Liver (tissue), 8 donors: ENCODE measurements at regions not wholly inside any gene's neighbourhood (a gene's known extent, or its start where the extent isn't known, plus 50 kb on each side); places are given as distances from the start of the nearest gene placed in this dataset.

Source experiments
- DNase-seq: peaks from one replicate; pipeline ENCODE4 v3.0.0-alpha.2; 2017; ENCODE audit warnings: low spot score
- H3K27ac ChIP-seq, 2 donors: one replicate each; pipeline ENCODE4 v1.7.0; 2013; ENCODE audit warnings: inconsistent platforms in 2 of 2, low read length in 2 of 2, control low read depth in 1 of 2, low read depth in 1 of 2, mild to moderate bottlenecking in 1 of 2
- H3K27me3 ChIP-seq, 4 donors: one replicate each; pipeline versions ENCODE4 v1.6.1 to v1.7.0; 2013; ENCODE audit warnings: low read length in 3 of 4, inconsistent platforms in 1 of 4, mild to moderate bottlenecking in 1 of 4, moderate library complexity in 1 of 4; ENCODE audit not compliant: control insufficient read depth in 4 of 4, insufficient read depth in 4 of 4
- H3K36me3 ChIP-seq, 4 donors: one replicate each; pipeline versions ENCODE4 v1.6.1 to v1.7.0; 2013; ENCODE audit warnings: low read length in 3 of 4, mild to moderate bottlenecking in 3 of 4, low read depth in 1 of 4, moderate library complexity in 1 of 4; ENCODE audit not compliant: control insufficient read depth in 4 of 4, insufficient read depth in 3 of 4
- H3K4me1 ChIP-seq, 4 donors: one replicate each; pipeline versions ENCODE4 v1.6.1 to v1.7.0; 2013; ENCODE audit warnings: low read length in 3 of 4, mild to moderate bottlenecking in 3 of 4, moderate library complexity in 1 of 4; ENCODE audit not compliant: control insufficient read depth in 4 of 4, insufficient read depth in 4 of 4
- H3K4me3 ChIP-seq, 3 donors: one replicate each; pipeline versions ENCODE4 v1.6.1 to v1.7.0; 2013; ENCODE audit warnings: low read length in 3 of 3, control low read depth in 1 of 3, low read depth in 1 of 3, mild to moderate bottlenecking in 1 of 3
- H3K9ac ChIP-seq, 2 donors: one replicate each; pipeline ENCODE4 v1.7.0; 2013; ENCODE audit warnings: low read length in 2 of 2, mild to moderate bottlenecking in 2 of 2, moderate library complexity in 2 of 2, control low read depth in 1 of 2, low read depth in 1 of 2
- H3K9me3 ChIP-seq, 4 donors: one replicate each; pipeline versions ENCODE4 v1.6.1 to v1.7.0; 2013; ENCODE audit warnings: low read length in 3 of 4; ENCODE audit not compliant: control insufficient read depth in 4 of 4
- EGR1 ChIP-seq, 2 donors: IDR thresholded peaks; 2 replicates each; pipeline ENCODE4 v1.6.1; 2016 to 2018; ENCODE audit warnings: antibody characterized with exemption in 2 of 2, low read depth in 2 of 2
- FOXA1 ChIP-seq: IDR thresholded peaks from 2 replicates; pipeline ENCODE4 v1.6.1; 2016; ENCODE audit warnings: antibody characterized with exemption
- FOXA2 ChIP-seq: IDR thresholded peaks from 2 replicates; pipeline ENCODE4 v1.6.1; 2016; ENCODE audit warnings: antibody characterized with exemption
- GABPA ChIP-seq, 2 donors: IDR thresholded peaks in 1 of 2; conservative IDR thresholded peaks in 1 of 2; 2 replicates each; pipeline ENCODE4 v1.6.1; 2016; ENCODE audit warnings: antibody characterized with exemption in 2 of 2, mild to moderate bottlenecking in 1 of 2, moderate library complexity in 1 of 2
- HNF4A ChIP-seq, 2 donors: conservative IDR thresholded peaks; 2 replicates each; pipeline ENCODE4 v1.6.1; 2016; ENCODE audit warnings: antibody characterized with exemption in 2 of 2, mild to moderate bottlenecking in 2 of 2
- HNF4G ChIP-seq: IDR thresholded peaks from 2 replicates; pipeline ENCODE4 v1.6.1; 2016; ENCODE audit warnings: antibody characterized with exemption
- JUND ChIP-seq, 2 donors: IDR thresholded peaks; 2 replicates each; pipeline ENCODE4 v1.6.1; 2016; ENCODE audit warnings: antibody characterized with exemption in 2 of 2
- NR2F2 ChIP-seq: IDR thresholded peaks from 2 replicates; pipeline ENCODE4 v1.6.1; 2016; ENCODE audit warnings: antibody characterized with exemption
- RAD21 ChIP-seq, 2 donors: IDR thresholded peaks; 2 replicates each; pipeline ENCODE4 v1.6.1; 2016; ENCODE audit warnings: antibody characterized with exemption in 2 of 2, mild to moderate bottlenecking in 2 of 2
- RXRA ChIP-seq, 2 donors: IDR thresholded peaks; 2 replicates each; pipeline ENCODE4 v1.6.1; 2017 to 2018; ENCODE audit warnings: antibody characterized with exemption in 2 of 2, mild to moderate bottlenecking in 1 of 2
- SP1 ChIP-seq: IDR thresholded peaks from 2 replicates; pipeline ENCODE4 v1.6.1; 2018; ENCODE audit warnings: antibody characterized with exemption, mild to moderate bottlenecking
- TAF1 ChIP-seq: conservative IDR thresholded peaks from 2 replicates; pipeline ENCODE4 v1.6.1; 2016; ENCODE audit warnings: antibody characterized with exemption, mild to moderate bottlenecking
- YY1 ChIP-seq: IDR thresholded peaks from 2 replicates; pipeline ENCODE4 v1.6.1; 2016; ENCODE audit warnings: antibody characterized with exemption, mild to moderate bottlenecking
- WGBS: extraction: QIAGEN DNeasy Blood & Tissue Kit; methylation state at CpG from one replicate; pipeline ENCODE4 v1.1.7; 2013; 5-methylcytosine and 5-hydroxymethylcytosine counted together
- TF ChIP-seq, protein P1 (sequence below): fragments of 150-350 bp; IDR thresholded peaks from 2 replicates; pipeline ENCODE4 v1.5.1; 2017; ENCODE audit warnings: improper control_type of control experiment, low read depth, low read length; ENCODE audit not compliant: missing input control
- TF ChIP-seq, protein P2 (sequence below): IDR thresholded peaks from 2 replicates; pipeline ENCODE4 v1.6.1; 2016; ENCODE audit warnings: antibody characterized with exemption, mild to moderate bottlenecking
- TF ChIP-seq, protein P3 (sequence below): IDR thresholded peaks from 2 replicates; pipeline ENCODE4 v1.6.1; 2016; ENCODE audit warnings: antibody characterized with exemption
- TF ChIP-seq, protein P4 (sequence below): IDR thresholded peaks from 2 replicates; pipeline ENCODE4 v1.6.1; 2016; ENCODE audit warnings: antibody characterized with exemption
- TF ChIP-seq, protein P5 (sequence below): IDR thresholded peaks from 2 replicates; pipeline ENCODE4 v1.6.1; 2016; ENCODE audit warnings: antibody characterized with exemption
- donor health status: healthy.
- donor health status: healthy.
- donor health status: healthy.
- donor health status: healthy.
- donor health status: healthy.

DNA sequence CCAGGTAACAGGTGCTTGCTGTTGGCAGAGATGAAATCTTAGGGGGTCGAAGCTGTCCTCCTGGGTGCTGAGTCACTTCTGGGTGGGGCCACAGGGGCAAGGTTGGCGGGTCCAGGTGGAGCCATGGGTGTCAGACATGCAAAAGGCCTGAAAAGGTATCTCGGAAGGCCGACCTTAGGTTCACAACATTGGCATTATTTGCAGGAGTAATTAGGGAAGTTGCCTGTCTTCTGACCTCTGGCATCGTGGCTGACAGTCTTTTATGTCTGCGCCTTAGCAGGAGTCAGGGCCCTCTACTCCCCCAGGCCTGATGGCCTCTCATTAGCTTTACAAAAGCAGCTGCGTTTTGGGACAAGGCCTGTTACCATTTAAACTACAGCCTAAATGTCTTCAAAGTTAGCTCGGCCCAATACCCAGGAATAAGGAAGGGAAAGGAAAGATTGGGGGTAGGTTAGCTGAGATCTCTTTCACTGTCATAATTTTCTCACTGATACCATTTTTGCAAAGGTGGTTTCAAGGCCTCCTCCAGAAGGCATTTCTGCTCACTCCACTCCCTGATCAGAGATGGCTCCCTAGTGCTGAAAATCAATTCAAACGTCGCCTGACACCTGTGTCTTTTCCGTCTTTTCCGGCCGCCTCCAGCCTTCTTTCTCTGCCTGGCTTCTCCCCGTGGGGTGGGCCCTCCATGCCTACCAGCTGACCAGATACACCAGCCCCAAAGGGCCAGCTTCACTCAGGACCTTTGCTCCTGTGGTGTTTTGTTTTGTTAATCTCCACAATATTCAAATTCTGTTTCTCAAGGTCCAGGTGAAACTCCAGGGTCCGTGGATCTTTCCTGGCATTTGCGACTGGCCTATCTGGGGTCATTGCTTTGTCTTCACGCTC is 90.8 kb downstream of the RHOB start:
- H3K36me3 ChIP-seq: no peaks in the 10 kb centered on the region
- H3K27ac ChIP-seq: peak overlapping the region; percentile 94
- no peaks in the 10 kb centered on the region for H3K9me3 ChIP-seq
- peaks cover 40 to 65% (median 56%) of the 10 kb centered on the region in 4 donors for H3K4me1 ChIP-seq
- TF ChIP-seq GABPA (IDR thresholded peaks at IDR 0.05 in 1 of 2, conservative IDR thresholded peaks at IDR 0.05 in 1 of 2): no peak
- TF ChIP-seq EGR1 (IDR thresholded peaks at IDR 0.05; ENCODE audit: low read depth in 2 of 2): no peak
- TF ChIP-seq, protein P1, sequence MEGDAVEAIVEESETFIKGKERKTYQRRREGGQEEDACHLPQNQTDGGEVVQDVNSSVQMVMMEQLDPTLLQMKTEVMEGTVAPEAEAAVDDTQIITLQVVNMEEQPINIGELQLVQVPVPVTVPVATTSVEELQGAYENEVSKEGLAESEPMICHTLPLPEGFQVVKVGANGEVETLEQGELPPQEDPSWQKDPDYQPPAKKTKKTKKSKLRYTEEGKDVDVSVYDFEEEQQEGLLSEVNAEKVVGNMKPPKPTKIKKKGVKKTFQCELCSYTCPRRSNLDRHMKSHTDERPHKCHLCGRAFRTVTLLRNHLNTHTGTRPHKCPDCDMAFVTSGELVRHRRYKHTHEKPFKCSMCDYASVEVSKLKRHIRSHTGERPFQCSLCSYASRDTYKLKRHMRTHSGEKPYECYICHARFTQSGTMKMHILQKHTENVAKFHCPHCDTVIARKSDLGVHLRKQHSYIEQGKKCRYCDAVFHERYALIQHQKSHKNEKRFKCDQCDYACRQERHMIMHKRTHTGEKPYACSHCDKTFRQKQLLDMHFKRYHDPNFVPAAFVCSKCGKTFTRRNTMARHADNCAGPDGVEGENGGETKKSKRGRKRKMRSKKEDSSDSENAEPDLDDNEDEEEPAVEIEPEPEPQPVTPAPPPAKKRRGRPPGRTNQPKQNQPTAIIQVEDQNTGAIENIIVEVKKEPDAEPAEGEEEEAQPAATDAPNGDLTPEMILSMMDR: no peak
- peak; percentile 84 to 92 for TF ChIP-seq RXRA (IDR thresholded peaks at IDR 0.05)
- TF ChIP-seq FOXA1: no peak
- TF ChIP-seq SP1: peak; percentile 91
- peak; percentile 90 for TF ChIP-seq HNF4G
- TF ChIP-seq, protein P2, sequence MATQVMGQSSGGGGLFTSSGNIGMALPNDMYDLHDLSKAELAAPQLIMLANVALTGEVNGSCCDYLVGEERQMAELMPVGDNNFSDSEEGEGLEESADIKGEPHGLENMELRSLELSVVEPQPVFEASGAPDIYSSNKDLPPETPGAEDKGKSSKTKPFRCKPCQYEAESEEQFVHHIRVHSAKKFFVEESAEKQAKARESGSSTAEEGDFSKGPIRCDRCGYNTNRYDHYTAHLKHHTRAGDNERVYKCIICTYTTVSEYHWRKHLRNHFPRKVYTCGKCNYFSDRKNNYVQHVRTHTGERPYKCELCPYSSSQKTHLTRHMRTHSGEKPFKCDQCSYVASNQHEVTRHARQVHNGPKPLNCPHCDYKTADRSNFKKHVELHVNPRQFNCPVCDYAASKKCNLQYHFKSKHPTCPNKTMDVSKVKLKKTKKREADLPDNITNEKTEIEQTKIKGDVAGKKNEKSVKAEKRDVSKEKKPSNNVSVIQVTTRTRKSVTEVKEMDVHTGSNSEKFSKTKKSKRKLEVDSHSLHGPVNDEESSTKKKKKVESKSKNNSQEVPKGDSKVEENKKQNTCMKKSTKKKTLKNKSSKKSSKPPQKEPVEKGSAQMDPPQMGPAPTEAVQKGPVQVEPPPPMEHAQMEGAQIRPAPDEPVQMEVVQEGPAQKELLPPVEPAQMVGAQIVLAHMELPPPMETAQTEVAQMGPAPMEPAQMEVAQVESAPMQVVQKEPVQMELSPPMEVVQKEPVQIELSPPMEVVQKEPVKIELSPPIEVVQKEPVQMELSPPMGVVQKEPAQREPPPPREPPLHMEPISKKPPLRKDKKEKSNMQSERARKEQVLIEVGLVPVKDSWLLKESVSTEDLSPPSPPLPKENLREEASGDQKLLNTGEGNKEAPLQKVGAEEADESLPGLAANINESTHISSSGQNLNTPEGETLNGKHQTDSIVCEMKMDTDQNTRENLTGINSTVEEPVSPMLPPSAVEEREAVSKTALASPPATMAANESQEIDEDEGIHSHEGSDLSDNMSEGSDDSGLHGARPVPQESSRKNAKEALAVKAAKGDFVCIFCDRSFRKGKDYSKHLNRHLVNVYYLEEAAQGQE: no peak
- no peak for TF ChIP-seq TAF1
- TF ChIP-seq RAD21 (IDR thresholded peaks at IDR 0.05): peak; percentile 18 to 37
- TF ChIP-seq JUND (IDR thresholded peaks at IDR 0.05): peak; percentile 61 to 64
- TF ChIP-seq, protein P3, sequence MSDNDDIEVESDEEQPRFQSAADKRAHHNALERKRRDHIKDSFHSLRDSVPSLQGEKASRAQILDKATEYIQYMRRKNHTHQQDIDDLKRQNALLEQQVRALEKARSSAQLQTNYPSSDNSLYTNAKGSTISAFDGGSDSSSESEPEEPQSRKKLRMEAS: peak; percentile 25
- peak; percentile 15 for TF ChIP-seq NR2F2
- TF ChIP-seq, protein P4, sequence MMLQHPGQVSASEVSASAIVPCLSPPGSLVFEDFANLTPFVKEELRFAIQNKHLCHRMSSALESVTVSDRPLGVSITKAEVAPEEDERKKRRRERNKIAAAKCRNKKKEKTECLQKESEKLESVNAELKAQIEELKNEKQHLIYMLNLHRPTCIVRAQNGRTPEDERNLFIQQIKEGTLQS: no peak
- TF ChIP-seq, protein P5, sequence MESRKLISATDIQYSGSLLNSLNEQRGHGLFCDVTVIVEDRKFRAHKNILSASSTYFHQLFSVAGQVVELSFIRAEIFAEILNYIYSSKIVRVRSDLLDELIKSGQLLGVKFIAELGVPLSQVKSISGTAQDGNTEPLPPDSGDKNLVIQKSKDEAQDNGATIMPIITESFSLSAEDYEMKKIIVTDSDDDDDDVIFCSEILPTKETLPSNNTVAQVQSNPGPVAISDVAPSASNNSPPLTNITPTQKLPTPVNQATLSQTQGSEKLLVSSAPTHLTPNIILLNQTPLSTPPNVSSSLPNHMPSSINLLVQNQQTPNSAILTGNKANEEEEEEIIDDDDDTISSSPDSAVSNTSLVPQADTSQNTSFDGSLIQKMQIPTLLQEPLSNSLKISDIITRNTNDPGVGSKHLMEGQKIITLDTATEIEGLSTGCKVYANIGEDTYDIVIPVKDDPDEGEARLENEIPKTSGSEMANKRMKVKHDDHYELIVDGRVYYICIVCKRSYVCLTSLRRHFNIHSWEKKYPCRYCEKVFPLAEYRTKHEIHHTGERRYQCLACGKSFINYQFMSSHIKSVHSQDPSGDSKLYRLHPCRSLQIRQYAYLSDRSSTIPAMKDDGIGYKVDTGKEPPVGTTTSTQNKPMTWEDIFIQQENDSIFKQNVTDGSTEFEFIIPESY: no peak
- TF ChIP-seq HNF4A (conservative IDR thresholded peaks at IDR 0.05): peak; percentile 96 to 97
- peak; percentile 42 for TF ChIP-seq FOXA2
- TF ChIP-seq YY1: no peak
- H3K4me3 ChIP-seq: peak overlapping the region in 2 of 3 donors; percentile 2 to 16
- H3K27me3 ChIP-seq: no peaks in the 10 kb centered on the region
- peak overlapping the region; percentile 29 to 70 for H3K9ac ChIP-seq
- WGBS: 48% methylated on average over 17 of the region's 17 CpGs
- no peak for DNase-seq
